Liver (tissue), 8 donors: ENCODE measurements at regions not wholly inside any gene's neighbourhood (a gene's known extent, or its start where the extent isn't known, plus 50 kb on each side); places are given as distances from the start of the nearest gene placed in this dataset.

ENCODE experiments used
- DNase-seq: peaks from one replicate; pipeline ENCODE4 v3.0.0-alpha.2; 2017; ENCODE audit warnings: low spot score
- H3K27ac ChIP-seq, 2 donors: one replicate each; pipeline ENCODE4 v1.7.0; 2013; ENCODE audit warnings: inconsistent platforms in 2 of 2, low read length in 2 of 2, control low read depth in 1 of 2, low read depth in 1 of 2, mild to moderate bottlenecking in 1 of 2
- H3K27me3 ChIP-seq, 4 donors: one replicate each; pipeline versions ENCODE4 v1.6.1 to v1.7.0; 2013; ENCODE audit warnings: low read length in 3 of 4, inconsistent platforms in 1 of 4, mild to moderate bottlenecking in 1 of 4, moderate library complexity in 1 of 4; ENCODE audit not compliant: control insufficient read depth in 4 of 4, insufficient read depth in 4 of 4
- H3K36me3 ChIP-seq, 4 donors: one replicate each; pipeline versions ENCODE4 v1.6.1 to v1.7.0; 2013; ENCODE audit warnings: low read length in 3 of 4, mild to moderate bottlenecking in 3 of 4, low read depth in 1 of 4, moderate library complexity in 1 of 4; ENCODE audit not compliant: control insufficient read depth in 4 of 4, insufficient read depth in 3 of 4
- H3K4me1 ChIP-seq, 4 donors: one replicate each; pipeline versions ENCODE4 v1.6.1 to v1.7.0; 2013; ENCODE audit warnings: low read length in 3 of 4, mild to moderate bottlenecking in 3 of 4, moderate library complexity in 1 of 4; ENCODE audit not compliant: control insufficient read depth in 4 of 4, insufficient read depth in 4 of 4
- H3K4me3 ChIP-seq, 3 donors: one replicate each; pipeline versions ENCODE4 v1.6.1 to v1.7.0; 2013; ENCODE audit warnings: low read length in 3 of 3, control low read depth in 1 of 3, low read depth in 1 of 3, mild to moderate bottlenecking in 1 of 3
- H3K9ac ChIP-seq, 2 donors: one replicate each; pipeline ENCODE4 v1.7.0; 2013; ENCODE audit warnings: low read length in 2 of 2, mild to moderate bottlenecking in 2 of 2, moderate library complexity in 2 of 2, control low read depth in 1 of 2, low read depth in 1 of 2
- H3K9me3 ChIP-seq, 4 donors: one replicate each; pipeline versions ENCODE4 v1.6.1 to v1.7.0; 2013; ENCODE audit warnings: low read length in 3 of 4; ENCODE audit not compliant: control insufficient read depth in 4 of 4
- ATF3 ChIP-seq: IDR thresholded peaks from 2 replicates; pipeline ENCODE4 v1.6.1; 2016; ENCODE audit warnings: antibody characterized with exemption
- CTCF ChIP-seq: fragments of 150-350 bp; IDR thresholded peaks from 2 replicates; pipeline ENCODE4 v1.5.1; 2017; ENCODE audit warnings: improper control_type of control experiment, low read depth, low read length; ENCODE audit not compliant: missing input control
- EGR1 ChIP-seq, 2 donors: IDR thresholded peaks; 2 replicates each; pipeline ENCODE4 v1.6.1; 2016 to 2018; ENCODE audit warnings: antibody characterized with exemption in 2 of 2, low read depth in 2 of 2
- FOXA1 ChIP-seq: IDR thresholded peaks from 2 replicates; pipeline ENCODE4 v1.6.1; 2016; ENCODE audit warnings: antibody characterized with exemption
- FOXA2 ChIP-seq: IDR thresholded peaks from 2 replicates; pipeline ENCODE4 v1.6.1; 2016; ENCODE audit warnings: antibody characterized with exemption
- GABPA ChIP-seq, 2 donors: IDR thresholded peaks in 1 of 2; conservative IDR thresholded peaks in 1 of 2; 2 replicates each; pipeline ENCODE4 v1.6.1; 2016; ENCODE audit warnings: antibody characterized with exemption in 2 of 2, mild to moderate bottlenecking in 1 of 2, moderate library complexity in 1 of 2
- HNF4A ChIP-seq, 2 donors: conservative IDR thresholded peaks; 2 replicates each; pipeline ENCODE4 v1.6.1; 2016; ENCODE audit warnings: antibody characterized with exemption in 2 of 2, mild to moderate bottlenecking in 2 of 2
- HNF4G ChIP-seq: IDR thresholded peaks from 2 replicates; pipeline ENCODE4 v1.6.1; 2016; ENCODE audit warnings: antibody characterized with exemption
- JUND ChIP-seq, 2 donors: IDR thresholded peaks; 2 replicates each; pipeline ENCODE4 v1.6.1; 2016; ENCODE audit warnings: antibody characterized with exemption in 2 of 2
- MAX ChIP-seq: IDR thresholded peaks from 2 replicates; pipeline ENCODE4 v1.6.1; 2016; ENCODE audit warnings: antibody characterized with exemption
- NR2F2 ChIP-seq: IDR thresholded peaks from 2 replicates; pipeline ENCODE4 v1.6.1; 2016; ENCODE audit warnings: antibody characterized with exemption
- RAD21 ChIP-seq, 2 donors: IDR thresholded peaks; 2 replicates each; pipeline ENCODE4 v1.6.1; 2016; ENCODE audit warnings: antibody characterized with exemption in 2 of 2, mild to moderate bottlenecking in 2 of 2
- REST ChIP-seq: IDR thresholded peaks from 2 replicates; pipeline ENCODE4 v1.6.1; 2016; ENCODE audit warnings: antibody characterized with exemption, mild to moderate bottlenecking
- RXRA ChIP-seq, 2 donors: IDR thresholded peaks; 2 replicates each; pipeline ENCODE4 v1.6.1; 2017 to 2018; ENCODE audit warnings: antibody characterized with exemption in 2 of 2, mild to moderate bottlenecking in 1 of 2
- SP1 ChIP-seq: IDR thresholded peaks from 2 replicates; pipeline ENCODE4 v1.6.1; 2018; ENCODE audit warnings: antibody characterized with exemption, mild to moderate bottlenecking
- TAF1 ChIP-seq: conservative IDR thresholded peaks from 2 replicates; pipeline ENCODE4 v1.6.1; 2016; ENCODE audit warnings: antibody characterized with exemption, mild to moderate bottlenecking
- YY1 ChIP-seq: IDR thresholded peaks from 2 replicates; pipeline ENCODE4 v1.6.1; 2016; ENCODE audit warnings: antibody characterized with exemption, mild to moderate bottlenecking
- ZBTB33 ChIP-seq: IDR thresholded peaks from 2 replicates; pipeline ENCODE4 v1.6.1; 2016; ENCODE audit warnings: antibody characterized with exemption
- WGBS: extraction: QIAGEN DNeasy Blood & Tissue Kit; methylation state at CpG from one replicate; pipeline ENCODE4 v1.1.7; 2013; 5-methylcytosine and 5-hydroxymethylcytosine counted together
- donor health status: healthy.
- donor health status: healthy.
- donor health status: healthy.
- donor health status: healthy.
- donor health status: healthy.

GRCh38 chr2:155178921-155179320 is 480.4 kb downstream of the KCNJ3 start:
- no peak overlapping the region for H3K9ac ChIP-seq
- H3K4me1 ChIP-seq = peaks cover 0 to 4% (median 0%) of the 10 kb centered on the region in 4 donors
- TF ChIP-seq HNF4A (conservative IDR thresholded peaks at IDR 0.05) (no peak), JUND (IDR thresholded peaks at IDR 0.05) (no peak), RXRA (IDR thresholded peaks at IDR 0.05) (no peak), EGR1 (IDR thresholded peaks at IDR 0.05; ENCODE audit: low read depth in 2 of 2) (no peak), HNF4G (no peak), ZBTB33 (no peak), FOXA1 (no peak), TAF1 (no peak), YY1 (no peak), NR2F2 (no peak), MAX (no peak), SP1 (no peak), ATF3 (no peak), RAD21 (IDR thresholded peaks at IDR 0.05) (no peak), REST (no peak), GABPA (IDR thresholded peaks at IDR 0.05 in 1 of 2, conservative IDR thresholded peaks at IDR 0.05 in 1 of 2) (no peak), CTCF (no peak), FOXA2 (no peak)
- no peaks in the 10 kb centered on the region for H3K9me3 ChIP-seq
- H3K36me3 ChIP-seq = no peaks in the 10 kb centered on the region
- H3K27ac ChIP-seq = no peak overlapping the region
- H3K27me3 ChIP-seq = no peaks in the 10 kb centered on the region
- WGBS = 69% methylated on average over 3 of the region's 3 CpGs
- DNase-seq = no peak
- no peak overlapping the region for H3K4me3 ChIP-seq
